Testis (tissue), 2 donors: ENCODE measurements at regions not wholly inside any gene's neighbourhood (a gene's known extent, or its start where the extent isn't known, plus 50 kb on each side); places are given as distances from the start of the nearest gene placed in this dataset.

ENCODE experiments used
- DNase-seq: peaks from one replicate; pipeline ENCODE4 v3.0.0-alpha.2; 2019
- H3K27ac ChIP-seq, 2 donors: fragments of 200-600 bp; sonication (generic); one replicate each; pipeline ENCODE4 v1.5.1; 2019
- H3K27me3 ChIP-seq: fragments of 200-600 bp; sonication (generic); one replicate; pipeline ENCODE4 v1.5.1; 2019
- H3K36me3 ChIP-seq: fragments of 200-600 bp; sonication (generic); one replicate; pipeline ENCODE4 v1.5.1; 2017; ENCODE audit warnings: low read depth; ENCODE audit errors: missing control alignments
- H3K4me1 ChIP-seq: fragments of 200-600 bp; sonication (generic); one replicate; pipeline ENCODE4 v1.5.1; 2019
- H3K4me3 ChIP-seq, 2 donors: fragments of 200-600 bp; sonication (generic); one replicate each; pipeline ENCODE4 v1.5.1; 2017 to 2019
- H3K9me3 ChIP-seq: fragments of 200-600 bp; sonication (generic); one replicate; pipeline ENCODE4 v1.5.1; 2017
- POLR2A ChIP-seq: fragments of 450-650 bp; IDR thresholded peaks from one replicate; pipeline ENCODE4 v1.6.1; 2017; ENCODE audit warnings: antibody characterized with exemption, mild to moderate bottlenecking, moderate library complexity
- WGBS, 2 donors: methylation state at CpG; one replicate each; pipeline ENCODE4 v1.1.5; 2018; 5-methylcytosine and 5-hydroxymethylcytosine counted together
- intact Hi-C: fragments of 100-400 bp; cut with DNase I; formaldehyde crosslinking; loops from one replicate; pipeline ENCODE4 v1.15.1; 2023; ENCODE audit warnings: low total_unique reads
- TF ChIP-seq, protein P1 (sequence below), 3 experiments: fragments of 450-650 bp in 2 of 3; fragments of 200-600 bp in 1 of 3; sonication (generic) in 1 of 3; IDR thresholded peaks; one replicate each; pipeline ENCODE4 v1.5.1; 2016 to 2019; ENCODE audit warnings: antibody characterized with exemption in 3 of 3, mild to moderate bottlenecking in 2 of 3, moderate library complexity in 1 of 3

DNA sequence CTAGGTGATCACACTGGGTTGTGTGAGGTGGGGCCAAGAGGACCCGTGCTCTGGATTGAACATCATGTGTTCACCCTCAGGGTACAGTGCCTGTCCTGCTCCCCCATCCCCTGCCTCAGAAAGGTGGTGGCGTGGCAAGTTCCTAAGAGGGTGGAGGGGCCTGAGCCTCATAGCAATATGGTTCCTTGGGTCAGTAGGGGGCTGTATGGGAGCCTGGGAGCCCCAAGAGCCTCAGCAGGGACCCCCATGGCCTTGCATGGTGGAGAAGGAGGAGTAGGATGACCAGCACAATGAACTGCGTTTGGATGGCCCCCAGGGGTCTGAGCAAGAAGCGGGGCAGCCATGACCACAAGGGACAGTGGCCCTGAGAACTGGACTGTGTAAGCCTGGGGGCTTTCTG, 89.6 kb upstream of the SHB start:
- no peak for DNase-seq
- H3K27me3 ChIP-seq = no peaks in the 10 kb centered on the region
- intact Hi-C loops = no loop called here
- H3K9me3 ChIP-seq = no peaks in the 10 kb centered on the region
- H3K4me1 ChIP-seq = no peaks in the 10 kb centered on the region
- no peak overlapping the region for H3K27ac ChIP-seq
- 89 to 90% methylated on average over 3 to 4 of the region's 4 CpGs for WGBS, 2 donors
- TF ChIP-seq, protein P1, sequence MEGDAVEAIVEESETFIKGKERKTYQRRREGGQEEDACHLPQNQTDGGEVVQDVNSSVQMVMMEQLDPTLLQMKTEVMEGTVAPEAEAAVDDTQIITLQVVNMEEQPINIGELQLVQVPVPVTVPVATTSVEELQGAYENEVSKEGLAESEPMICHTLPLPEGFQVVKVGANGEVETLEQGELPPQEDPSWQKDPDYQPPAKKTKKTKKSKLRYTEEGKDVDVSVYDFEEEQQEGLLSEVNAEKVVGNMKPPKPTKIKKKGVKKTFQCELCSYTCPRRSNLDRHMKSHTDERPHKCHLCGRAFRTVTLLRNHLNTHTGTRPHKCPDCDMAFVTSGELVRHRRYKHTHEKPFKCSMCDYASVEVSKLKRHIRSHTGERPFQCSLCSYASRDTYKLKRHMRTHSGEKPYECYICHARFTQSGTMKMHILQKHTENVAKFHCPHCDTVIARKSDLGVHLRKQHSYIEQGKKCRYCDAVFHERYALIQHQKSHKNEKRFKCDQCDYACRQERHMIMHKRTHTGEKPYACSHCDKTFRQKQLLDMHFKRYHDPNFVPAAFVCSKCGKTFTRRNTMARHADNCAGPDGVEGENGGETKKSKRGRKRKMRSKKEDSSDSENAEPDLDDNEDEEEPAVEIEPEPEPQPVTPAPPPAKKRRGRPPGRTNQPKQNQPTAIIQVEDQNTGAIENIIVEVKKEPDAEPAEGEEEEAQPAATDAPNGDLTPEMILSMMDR (IDR thresholded peaks at IDR 0.05) = no peak
- TF ChIP-seq POLR2A = no peak
- no peaks in the 10 kb centered on the region for H3K36me3 ChIP-seq
- H3K4me3 ChIP-seq = no peak overlapping the region

DNA sequence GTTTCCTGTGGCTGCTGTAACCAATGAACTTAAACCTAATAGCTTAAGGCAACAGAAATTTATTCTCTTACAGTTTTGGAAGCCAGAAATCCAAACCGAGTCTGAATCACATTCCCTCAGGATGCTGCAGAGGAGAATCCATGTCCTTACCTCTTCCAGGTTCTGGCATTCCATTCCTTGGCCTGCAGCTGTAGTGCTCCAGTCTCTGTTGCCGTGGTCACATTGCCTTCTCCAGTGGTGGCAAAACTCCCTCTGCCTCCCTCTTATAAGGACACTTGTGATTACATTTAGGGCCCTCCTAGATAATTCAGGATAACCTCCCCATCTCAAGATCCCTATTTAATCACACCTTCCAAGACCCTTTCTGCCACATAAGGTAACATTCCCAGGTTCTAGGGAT, 88.7 kb upstream of the SHB start:
- no peaks in the 10 kb centered on the region for H3K36me3 ChIP-seq
- 79 to 85% methylated on average over 2 of the region's 2 CpGs for WGBS, 2 donors
- no peaks in the 10 kb centered on the region for H3K4me1 ChIP-seq
- intact Hi-C loops = no loop called here
- TF ChIP-seq, protein P1 (IDR thresholded peaks at IDR 0.05) = no peak
- no peak for TF ChIP-seq POLR2A
- DNase-seq = no peak
- no peaks in the 10 kb centered on the region for H3K27me3 ChIP-seq
- H3K4me3 ChIP-seq = no peak overlapping the region
- H3K9me3 ChIP-seq = no peaks in the 10 kb centered on the region
- H3K27ac ChIP-seq = no peak overlapping the region

DNA sequence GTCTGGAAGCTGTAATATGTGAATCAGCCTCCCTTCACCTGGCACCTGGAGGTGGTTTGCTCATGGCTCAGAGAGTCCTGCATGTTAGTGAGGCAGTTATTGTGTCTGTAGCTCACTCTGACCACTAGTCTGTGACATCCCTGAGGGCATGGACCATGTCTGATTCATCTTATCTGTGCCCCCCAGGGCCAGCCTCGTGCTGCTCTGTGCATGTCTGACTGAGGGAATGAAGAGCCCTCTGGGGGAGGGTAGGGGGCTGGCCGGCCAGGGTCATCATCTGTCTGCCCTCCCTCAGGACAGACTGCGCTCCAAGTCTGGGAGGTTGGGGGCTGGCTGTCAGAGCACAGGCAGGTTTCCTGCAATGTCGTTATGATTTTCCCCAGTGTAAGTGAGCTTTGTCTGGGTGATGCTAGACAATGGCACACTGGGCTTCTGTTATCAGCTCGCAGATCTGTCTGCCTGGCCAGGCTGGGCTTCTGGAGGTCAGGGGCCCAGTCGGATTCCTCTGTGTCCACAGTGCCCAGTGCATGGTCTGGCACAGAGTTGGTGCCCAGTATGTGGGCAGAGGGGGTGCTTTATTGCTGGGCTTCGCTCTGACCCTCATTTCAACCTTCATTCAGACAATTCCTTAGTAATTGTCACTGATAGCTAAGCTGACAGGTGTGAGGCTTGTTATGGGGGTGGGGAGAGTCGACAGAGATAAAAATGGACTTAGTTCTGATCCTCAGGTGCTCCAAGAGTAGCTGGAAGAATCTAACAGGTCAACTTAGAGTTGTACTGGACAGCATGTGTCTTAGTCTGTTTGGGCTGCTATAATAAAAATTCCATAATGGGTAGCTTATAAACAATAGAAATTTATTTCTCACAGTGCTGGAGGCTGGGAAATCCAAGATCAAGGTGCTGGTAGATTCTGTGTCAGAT, 85.7 kb upstream of the SHB start:
- Histone ChIP-seq H3K4me3 (no peak overlapping the region), H3K36me3 (no peaks in the 10 kb centered on the region), H3K4me1 (no peaks in the 10 kb centered on the region), H3K27me3 (no peaks in the 10 kb centered on the region), H3K9me3 (no peaks in the 10 kb centered on the region), H3K27ac (no peak overlapping the region)
- DNase-seq = no peak
- intact Hi-C loops = no loop called here
- 56 to 74% methylated on average over 4 to 8 of the region's 8 CpGs for WGBS, 2 donors
- TF ChIP-seq POLR2A = no peak
- TF ChIP-seq, protein P1 (IDR thresholded peaks at IDR 0.05) = no peak

DNA sequence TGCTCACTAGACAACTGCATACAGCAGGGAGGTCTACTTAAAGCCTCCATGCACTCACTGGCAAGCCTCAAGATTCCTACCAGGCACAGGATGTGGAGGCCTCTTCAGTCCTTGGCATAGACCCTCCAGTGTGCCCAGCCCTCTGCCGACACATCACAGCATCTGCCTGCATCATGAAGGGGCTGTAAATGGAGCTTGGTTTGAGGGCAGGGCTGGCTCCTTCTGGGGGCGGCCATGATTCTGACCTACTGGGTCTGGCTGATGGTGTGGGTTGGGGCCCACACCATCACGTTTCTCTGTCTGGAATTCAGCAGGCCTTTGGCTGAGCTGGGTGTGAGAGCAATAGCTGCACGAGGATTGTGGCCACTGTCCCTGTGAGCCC, 84.9 kb upstream of the SHB start:
- H3K27ac ChIP-seq = no peak overlapping the region
- H3K27me3 ChIP-seq = no peaks in the 10 kb centered on the region
- no peak overlapping the region for H3K4me3 ChIP-seq
- H3K9me3 ChIP-seq = no peaks in the 10 kb centered on the region
- no peak for DNase-seq
- TF ChIP-seq, protein P1 (IDR thresholded peaks at IDR 0.05) = no peak
- TF ChIP-seq POLR2A = no peak
- WGBS, 2 donors = 82 to 87% methylated on average over 4 of the region's 4 CpGs
- H3K4me1 ChIP-seq = no peaks in the 10 kb centered on the region
- no peaks in the 10 kb centered on the region for H3K36me3 ChIP-seq
- intact Hi-C loops = no loop called here
